Fibroblast of skin of right biceps (primary cell): ENCODE measurements at regions not wholly inside any gene's neighbourhood (a gene's known extent, or its start where the extent isn't known, plus 50 kb on each side); places are given as distances from the start of the nearest gene placed in this dataset.

Experiments used
- DNase-seq: peaks from one replicate; pipeline ENCODE4 v3.0.0-alpha.2; 2013

DNA sequence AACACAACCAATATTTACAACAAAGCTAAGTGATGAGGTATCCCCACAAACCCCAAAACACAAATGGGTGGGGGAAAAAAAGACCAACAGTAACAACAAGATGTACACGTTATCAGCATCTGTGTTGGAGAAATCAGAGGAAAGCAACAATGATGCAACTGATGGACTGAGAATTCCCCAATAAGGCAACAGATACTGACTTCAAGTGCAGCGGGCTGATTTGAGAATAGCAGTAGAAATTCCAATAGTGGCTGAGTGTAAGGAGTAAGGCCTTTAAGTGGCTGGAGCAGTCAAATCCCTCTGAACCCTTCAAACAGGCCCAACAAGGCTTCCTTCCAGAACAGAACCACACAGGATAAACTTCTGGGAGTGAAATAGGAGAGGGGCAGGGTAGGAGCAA, 97.6 kb downstream of the TM2D1 start:
- no peak for DNase-seq

DNA sequence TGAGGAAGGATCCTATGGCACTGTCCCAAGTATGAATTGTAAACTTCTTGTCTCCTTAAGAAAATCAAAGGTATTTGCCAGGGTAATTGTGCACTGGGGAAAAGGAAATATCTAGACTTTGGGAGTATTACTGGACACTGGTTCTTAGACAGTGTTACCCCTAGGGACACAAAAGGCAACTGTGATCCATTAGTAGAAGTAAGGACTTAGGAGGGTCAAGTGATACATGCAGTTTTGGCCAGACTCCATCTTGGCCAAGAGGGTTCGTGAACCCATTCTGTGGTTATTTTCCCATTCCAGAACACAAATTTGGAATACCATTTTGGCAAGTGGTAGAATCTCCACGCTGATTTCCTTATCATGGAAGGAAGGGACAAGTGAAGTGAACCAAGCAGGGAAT, 98.1 kb downstream of the TM2D1 start:
- DNase-seq, result peak; percentile 49

DNA sequence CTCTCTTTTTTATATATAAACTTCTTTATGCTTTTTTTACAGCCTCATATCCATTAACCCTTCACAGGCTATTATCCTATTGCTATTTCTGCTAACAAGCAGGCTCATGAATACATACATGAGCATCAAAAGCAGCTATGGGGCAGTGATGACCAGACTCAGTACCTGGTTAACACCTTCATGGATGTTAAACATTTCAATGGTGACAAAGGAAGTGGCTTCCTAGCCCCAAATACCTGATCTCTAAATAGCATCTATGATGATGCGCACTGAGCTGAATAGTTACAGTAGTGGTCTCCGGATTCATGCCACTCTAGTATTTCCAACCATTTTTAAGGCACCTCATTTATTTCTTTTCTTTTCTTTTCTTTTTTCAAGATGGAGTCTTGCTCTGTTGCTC, 101.1 kb downstream of the TM2D1 start:
- DNase-seq, result no peak

DNA sequence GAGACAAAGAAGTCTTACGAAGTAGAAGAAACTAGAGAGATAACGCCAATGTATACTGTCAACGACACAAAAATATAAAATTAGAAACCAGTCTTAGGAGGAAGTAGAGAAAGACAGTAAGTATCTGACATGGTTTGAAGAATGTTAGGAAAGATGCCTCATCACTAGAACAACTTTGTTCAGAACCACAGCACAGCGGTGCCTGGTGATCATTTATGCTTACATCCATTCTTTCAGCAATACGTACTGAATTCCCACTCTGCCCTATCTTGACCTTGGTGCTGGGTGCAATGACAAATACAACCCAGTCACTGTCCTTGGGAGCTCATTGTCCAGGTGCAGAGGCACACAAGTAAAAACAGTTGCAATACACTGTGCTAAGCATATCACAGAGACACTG, 104.4 kb downstream of the TM2D1 start:
- peak; percentile 41 for DNase-seq

DNA sequence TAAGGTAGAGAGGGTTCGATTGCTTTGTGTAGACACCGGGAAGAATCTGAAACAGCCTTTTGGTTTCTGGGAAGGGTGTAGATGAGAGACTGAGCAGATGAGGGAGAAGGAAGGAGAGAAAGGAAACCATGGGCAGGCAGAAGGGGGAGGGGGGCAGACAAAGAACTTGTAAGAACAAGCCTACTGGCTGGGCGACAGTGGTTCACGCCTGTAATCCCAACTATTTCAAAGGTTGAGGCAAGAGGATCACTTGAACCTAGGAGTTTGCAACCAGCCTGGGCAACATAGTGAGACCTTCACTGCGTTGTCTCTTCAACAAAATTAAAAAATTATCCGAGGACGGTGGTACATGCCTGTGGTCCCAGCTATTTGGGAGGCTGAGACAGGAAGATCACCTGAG, 106.2 kb downstream of the TM2D1 start:
- DNase-seq, result no peak

DNA sequence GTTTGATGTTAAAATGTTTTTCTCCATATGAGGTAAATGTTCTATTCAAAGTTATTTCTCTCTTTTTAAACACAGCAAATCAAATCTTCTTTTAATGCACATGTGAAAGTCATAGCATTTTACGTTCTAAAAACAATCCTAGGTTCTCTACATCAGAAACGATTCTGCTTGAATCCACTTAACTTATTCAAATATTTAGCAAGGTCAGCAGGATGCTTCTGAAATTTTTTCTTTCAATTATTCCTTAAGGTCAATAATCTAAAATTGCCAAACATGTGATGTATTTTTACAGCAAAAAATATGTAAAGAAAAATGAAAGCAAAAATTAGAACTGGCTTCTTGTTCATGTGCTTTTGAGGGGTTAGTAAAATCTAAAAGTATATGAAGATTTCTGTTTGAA, 106.7 kb downstream of the TM2D1 start:
- DNase-seq, result no peak

DNA sequence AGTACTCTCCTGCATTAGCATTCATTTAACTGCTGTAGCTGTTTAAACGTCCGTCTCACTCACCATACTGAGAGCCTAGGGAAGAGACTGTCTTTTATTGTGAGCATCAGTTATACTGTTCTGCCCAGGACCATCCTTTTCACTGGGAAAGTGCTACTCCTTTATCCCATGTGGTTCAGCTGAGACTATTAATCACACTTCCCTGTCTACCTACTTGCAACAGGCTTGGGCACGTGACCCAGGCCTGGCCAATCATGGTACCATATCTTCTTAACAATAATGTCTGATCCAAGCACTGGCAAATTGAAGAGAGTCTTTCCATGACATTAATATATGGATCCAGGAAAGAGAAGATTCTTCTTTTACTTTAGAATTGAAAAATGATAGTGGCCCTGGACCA, 108.1 kb downstream of the TM2D1 start:
- DNase-seq, result no peak

DNA sequence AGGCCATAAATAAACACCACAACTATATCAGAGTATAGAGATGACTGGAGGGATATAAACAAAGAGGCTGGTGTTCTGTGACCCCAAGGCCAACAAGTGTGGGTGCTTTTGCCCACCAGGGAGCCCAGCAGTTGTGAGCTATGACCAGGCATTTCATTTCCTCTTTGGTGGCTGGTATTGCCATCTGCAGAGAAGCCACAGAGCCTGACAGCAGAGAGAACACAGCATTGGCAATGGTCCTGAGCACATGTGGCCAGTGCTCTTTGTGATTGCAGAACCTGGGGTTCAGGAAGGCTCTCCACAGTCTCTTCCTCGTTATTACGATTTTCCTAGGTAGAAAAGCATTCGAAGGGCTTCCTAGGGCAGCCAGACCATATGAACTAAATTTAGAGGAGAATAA, 112.3 kb downstream of the TM2D1 start:
- no peak for DNase-seq

DNA sequence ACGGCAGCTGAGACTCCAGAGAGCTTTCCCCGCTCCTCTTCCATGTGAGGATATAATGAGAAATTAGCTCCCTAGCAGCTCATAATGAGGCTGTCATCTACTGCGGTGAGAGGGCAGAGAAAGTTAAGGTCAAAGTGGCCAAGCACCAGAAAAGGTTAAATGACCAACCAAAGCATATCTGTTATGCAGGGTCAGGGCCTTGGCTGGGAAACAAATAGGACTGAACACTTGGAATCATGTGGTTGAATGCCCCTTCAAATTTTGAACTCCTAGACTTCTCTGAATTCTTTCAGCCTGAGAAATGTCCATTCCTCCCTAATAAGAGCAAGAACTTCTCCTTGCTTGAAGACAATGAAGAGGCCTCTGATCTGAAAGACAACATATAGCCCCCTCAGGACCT, 115.9 kb downstream of the TM2D1 start:
- no peak for DNase-seq

DNA sequence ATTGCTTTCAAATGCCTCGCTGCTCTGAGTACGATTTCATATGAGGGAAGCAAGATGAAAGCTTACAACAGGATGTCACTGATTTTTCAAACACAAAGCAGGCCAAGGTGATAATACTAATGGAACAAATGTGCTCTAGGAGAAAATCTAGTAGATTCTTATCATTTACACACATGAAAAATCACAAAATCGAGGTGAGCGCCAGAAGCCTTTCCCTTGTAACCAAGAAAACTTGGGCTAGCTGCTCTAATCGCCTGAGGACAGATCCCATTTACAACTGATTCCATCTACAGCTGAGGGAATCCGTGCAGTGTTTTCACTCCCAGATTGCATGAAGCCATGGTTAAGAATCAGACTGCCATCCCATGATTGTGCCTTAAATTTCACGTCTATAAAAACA, 117.5 kb downstream of the TM2D1 start:
- DNase-seq, result no peak

DNA sequence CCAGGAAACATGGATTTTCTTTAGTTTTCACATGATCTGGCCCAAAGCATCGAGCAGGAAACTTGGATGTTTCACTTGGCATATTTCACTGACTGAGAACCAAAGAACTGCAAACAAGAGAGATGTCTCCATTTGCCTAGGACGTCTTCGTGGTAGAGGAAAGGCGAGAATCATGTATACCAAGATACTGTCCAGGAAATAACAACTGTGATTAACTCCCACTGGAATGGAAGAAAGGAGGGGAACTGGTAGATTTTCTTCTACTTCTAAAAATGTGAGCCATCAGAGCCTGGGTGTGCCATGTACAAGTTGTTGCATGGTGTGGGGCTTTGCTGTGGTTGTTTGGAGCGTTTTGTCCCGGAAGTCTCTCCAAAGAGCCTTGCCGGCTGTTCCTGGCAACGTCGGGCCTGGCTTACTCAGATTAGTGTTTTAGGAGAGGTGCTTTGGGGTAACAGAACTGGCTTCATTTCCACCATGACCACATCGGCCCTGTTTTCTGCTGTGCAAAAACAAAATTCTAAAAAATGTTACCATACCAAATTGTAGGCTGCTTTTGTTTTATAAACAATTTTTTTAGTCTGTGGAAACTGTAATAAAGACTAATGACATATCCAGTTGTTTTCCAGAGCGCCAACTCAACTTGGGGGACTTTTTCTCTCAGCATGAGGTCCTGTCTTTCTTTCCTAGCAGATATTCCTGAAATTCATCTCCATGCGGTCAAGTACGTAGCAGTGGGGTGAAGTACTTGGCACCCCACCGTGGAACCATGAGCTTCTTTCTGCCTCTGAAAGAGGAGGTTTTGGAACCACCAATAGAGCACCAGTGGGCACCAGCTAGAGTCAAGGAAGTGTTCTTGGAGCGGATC, 118.3 kb downstream of the TM2D1 start:
- DNase-seq, result peak; percentile 59

DNA sequence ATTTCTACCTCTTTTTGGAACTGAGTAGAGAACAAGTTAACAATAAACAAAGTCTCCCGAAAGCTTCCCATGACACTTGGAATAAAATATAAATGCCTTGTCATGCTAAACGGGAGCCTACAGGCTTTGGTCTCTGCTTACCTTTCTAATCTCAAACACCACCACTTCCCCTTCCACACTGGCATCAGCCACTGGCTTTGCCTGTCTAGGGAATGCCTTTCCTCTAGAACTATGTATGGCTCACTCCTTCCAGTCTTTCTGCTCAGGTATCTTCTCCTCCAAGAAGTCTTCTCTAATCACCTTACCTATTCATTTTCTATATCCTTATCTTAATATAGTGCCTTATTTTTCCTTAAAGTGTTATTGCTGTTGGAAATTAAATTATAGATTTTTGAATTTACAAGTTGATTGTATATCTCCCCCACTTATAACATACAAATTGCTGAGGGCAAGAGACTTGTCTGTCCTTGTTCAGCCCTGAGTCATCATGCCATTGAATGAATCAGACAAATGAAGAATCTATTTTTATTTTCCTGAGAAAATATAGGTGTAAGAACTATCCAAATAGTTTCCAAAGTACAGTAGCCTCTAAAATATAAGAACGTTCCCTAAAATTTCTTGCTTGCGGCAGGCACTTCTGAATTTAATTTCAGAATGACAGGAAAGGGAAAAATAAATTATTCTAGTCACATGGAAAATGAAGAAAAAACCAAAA, 119.2 kb downstream of the TM2D1 start:
- DNase-seq, result peak; percentile 66

DNA sequence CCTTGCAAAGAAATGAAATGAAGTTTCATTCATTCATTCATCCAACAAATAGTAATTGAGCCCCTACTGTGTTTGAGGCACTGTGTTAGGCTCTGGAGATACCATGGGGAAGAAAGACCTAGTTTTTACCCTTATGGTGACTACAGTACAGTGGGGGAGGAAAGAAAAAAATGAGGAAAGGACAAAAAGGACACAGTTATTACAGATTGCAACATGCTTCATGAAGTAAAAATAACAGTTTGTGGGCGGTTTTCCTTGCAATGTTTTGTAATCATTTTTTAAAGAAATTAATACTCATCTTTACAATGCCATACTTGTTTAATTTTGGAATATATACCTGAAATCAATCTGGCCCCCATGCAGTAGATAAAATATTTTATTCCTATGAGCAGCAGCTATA, 120.3 kb downstream of the TM2D1 start:
- DNase-seq, result no peak

DNA sequence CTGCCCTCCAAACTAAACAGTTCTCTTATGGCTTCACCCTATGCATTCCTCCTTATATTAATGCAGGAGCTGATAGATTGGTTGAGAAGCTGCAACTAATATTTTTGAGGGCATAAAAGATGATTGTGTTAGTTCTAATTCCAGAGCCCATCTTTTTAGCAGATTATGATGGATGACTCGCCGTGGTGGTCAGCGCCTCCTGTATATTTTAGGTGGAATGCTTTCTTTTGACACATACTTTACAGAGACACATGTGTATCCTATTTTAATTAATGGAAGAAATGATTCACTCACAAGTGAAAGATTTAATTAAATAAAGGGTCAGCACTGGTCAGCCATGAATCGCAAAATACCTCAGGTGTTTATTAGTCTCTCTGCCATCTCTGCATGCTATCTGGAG, 120.7 kb downstream of the TM2D1 start:
- DNase-seq, result peak; percentile 60

DNA sequence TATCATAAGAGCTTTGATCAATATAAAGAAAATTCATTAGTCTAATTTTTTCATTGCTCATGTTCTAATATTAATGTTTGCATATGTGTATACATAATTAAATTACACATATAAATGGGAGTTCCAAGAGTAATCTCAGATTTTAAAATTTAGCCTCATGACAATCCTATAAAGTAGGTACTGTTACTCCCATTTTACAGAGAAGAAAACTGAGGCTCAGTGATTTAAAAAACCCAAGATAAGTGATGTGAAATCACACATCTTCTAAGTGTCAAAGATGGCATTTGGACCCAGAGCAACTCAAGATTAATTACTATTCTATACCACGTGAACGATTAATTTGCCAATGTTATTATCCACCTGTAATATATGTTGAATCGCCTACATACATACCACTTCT, 122.3 kb downstream of the TM2D1 start:
- DNase-seq, result no peak

DNA sequence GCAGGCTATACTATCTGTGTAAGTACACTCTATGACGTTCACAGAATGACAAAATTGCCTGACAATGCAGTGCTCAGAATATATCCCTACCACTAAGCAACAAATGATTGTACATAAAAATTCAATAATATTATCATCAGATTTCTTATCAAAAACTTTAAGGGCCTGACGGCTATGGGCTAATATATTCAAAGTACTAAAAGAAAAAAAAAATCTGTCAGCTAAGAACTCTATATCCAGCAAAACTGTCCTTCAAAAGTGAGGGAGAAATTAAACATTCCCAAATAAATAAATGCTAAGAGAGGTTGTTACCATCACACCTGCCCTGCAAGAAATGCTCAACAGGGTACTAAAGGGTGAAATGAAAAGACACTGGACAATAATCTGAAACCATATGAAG, 127.3 kb downstream of the TM2D1 start:
- DNase-seq, result no peak

DNA sequence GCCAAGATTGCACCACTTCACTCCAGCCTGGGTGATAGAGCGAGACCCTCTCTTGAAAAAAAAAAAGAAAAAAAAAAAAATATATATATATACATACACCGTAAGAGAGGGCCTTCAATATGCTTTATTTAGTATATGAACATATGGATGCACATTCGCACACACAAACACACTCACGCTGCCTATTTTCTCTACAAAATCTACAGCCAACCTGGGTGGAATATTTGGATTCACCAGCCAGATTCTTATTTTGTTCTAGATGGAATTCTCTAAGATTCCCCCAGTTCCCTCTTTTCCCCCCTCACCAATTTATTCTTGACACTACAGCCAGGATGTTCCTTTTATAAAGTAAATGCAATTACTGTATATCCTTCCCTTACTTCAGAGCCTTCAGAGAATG, 131.6 kb downstream of the TM2D1 start:
- no peak for DNase-seq

DNA sequence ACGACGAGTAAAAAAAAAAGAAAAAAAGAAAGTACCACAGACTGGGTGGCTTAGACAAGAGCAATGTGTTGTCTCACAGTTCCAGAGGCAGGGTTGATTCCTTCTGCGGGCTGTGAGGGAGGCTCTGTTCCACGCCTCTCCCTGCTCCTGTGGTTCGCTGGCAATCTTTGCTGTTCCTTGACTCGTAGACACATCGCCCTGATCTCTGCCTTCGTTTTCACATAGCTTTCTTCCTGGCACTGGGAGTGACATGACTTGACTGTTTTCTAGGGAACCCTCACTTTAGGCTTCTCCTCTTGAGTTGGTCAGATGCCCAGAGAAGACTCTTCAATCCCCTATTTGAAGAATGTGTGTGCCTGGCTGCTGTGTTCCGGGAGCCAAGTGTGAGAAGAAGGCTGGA, 133.6 kb downstream of the TM2D1 start:
- no peak for DNase-seq

DNA sequence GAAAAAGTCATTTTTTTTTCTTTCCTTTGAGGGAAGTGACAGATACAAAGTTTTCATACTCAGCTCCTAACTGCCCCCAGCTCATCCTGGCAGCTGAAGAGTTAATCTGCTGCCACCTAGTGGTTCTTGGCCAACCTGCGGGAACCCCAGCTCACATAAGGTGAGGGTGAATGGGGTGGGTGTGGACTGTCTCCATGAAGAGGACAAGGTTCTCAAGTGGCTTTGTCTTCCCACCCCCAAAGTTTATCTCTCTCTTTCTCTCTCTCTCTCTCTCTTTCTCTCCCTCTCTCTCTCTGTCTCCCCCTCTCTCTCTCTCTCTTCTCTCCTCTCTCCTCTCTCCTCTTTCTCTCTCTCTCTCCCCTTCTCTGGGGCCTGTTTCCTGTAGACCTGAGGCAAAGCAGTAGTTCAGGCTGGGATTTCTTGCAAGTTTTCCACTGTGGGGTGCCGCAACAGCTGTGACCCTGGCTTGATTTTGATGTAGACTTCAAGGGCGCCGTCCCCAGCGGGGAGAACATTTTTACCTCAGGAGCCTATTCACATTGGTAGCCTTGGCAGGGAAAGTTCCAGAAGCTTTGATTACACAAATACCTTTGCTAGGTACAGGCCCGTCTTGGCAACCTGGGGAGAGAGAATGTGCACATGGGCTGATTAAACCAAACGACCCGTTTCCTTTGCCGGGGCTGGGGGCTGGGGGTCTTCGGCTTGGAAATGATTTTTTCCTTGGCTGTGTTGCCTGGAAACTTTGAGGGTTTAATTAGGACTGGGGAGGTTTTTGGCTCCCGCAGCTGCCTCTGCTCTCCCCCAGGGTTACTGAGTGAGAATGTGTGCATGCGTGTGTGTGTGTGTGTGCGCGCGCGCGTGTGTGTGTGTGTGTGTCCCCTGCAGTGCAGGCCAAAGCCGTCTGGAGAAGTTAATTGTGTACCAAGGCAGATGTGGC, 135.9 kb downstream of the TM2D1 start:
- peak; percentile 67 for DNase-seq

DNA sequence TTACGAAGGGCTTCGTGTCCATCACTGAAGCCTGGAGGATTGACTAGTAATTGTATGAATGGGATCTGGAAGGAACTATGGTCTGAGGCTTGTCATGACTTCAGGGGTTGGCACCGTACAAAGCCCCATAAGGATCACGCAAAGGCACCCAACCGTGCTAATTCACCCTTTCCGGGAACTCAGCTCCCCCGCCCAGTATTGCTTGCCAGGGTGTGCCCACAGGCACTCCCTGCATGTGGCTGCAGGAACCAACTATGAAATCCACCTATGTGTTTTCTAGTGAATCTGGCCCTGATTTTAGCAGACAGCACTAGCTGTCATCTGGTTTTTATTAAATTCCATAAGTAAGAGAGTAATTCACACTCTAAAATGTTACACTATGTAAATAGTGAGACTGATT, 139.2 kb downstream of the TM2D1 start:
- DNase-seq, result peak; percentile 25

DNA sequence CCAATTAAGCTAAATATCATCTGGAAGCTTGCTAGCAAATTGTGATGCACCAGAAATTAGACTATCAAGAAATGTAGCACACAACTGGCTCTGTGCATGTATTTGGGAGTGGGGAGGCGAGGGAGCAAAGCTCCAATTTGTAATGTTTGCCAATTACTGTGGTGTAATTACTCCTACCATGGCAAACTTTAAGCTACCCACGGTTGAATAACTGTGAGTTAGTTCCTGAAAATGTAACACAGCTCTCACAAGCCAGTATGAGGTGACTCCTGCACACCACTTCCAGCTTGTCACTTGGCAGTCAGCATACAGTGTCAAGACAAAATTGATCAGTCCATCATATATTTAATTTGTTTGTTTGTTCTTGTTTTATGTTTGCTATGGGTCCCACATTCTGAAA, 141.2 kb downstream of the TM2D1 start:
- no peak for DNase-seq

DNA sequence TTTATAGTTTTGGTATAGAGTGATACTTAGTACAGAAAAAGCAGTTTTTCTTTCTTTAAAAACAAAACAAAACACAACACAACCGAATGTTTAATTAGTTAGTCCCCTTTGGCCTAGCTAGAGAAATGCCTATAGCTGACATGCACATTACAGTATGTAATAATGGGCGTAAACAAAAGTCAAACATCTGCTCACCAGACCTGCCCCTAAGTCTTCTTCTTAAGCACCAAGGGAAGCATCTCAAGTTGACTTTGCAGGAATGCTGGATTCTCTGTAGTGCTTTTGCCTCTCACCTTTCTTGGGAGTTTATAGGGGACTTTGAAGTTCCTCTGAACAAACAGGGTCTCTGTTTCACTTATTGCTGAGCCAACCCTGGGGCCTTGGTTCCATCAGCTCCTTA, 143.7 kb downstream of the TM2D1 start:
- no peak for DNase-seq

DNA sequence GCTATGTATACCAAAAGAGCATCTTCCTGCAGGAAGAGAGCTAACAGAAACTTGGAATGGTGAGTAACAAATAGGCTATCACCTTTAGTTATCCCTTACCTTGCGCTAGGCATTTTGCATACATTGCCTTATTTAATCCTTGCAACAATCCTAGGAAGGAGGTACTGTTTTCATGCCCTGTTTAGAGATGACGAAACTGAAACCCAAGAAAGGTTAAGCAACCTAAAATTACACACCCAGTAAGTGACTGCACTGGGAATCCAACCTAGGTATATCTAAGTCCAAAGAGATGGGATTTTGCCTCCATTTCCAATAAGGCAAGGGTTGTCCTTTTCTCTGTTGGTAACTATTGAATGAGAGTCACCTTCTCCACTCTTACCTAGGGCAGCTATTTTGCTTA, 144.5 kb downstream of the TM2D1 start:
- no peak for DNase-seq

DNA sequence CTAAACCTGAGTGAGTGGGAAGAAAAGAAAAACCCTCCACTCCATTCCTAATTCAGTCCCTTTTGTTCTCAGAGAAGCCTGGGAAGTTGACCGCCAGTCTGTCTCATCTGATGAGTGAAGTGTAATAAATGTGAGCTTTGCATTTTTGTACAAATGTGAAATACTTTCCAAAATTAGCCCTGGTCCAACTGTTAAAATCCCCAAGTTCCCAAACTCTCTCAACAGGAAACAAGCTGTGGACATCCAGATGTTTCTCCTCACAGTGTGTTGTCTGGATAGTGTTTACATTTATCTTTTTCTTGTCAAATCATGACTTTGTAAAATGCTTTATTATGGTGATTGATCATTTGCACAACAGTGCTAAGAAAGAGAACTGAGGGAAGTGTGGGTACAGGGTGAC, 145.1 kb downstream of the TM2D1 start:
- no peak for DNase-seq
